Dendritic cell treated with granulocyte-macrophage colony-stimulating factor and Interleukin-4, amounts not matched to agents 40 ng/mL and 50 ng/mL, for 4 days (primary cell): ENCODE measurements at regions not wholly inside any gene's neighbourhood (a gene's known extent, or its start where the extent isn't known, plus 50 kb on each side); places are given as distances from the start of the nearest gene placed in this dataset.

Experiments
- H3K27ac Mint-ChIP-seq: one replicate; pipeline ENCODE4 v1.8.0; 2022; ENCODE audit warnings: mild to moderate bottlenecking, mixed read lengths
- H3K27me3 Mint-ChIP-seq: one replicate; pipeline ENCODE4 v1.8.0; 2022; ENCODE audit warnings: mild to moderate bottlenecking, mixed read lengths
- H3K36me3 Mint-ChIP-seq: one replicate; pipeline ENCODE4 v1.8.0; 2022; ENCODE audit warnings: low read depth, mixed read lengths
- H3K4me1 Mint-ChIP-seq: one replicate; pipeline ENCODE4 v1.8.0; 2022; ENCODE audit warnings: low read depth, mixed read lengths
- H3K4me3 Mint-ChIP-seq: one replicate; pipeline ENCODE4 v1.8.0; 2022; ENCODE audit warnings: mild to moderate bottlenecking, moderate library complexity, mixed read lengths
- H3K9me3 Mint-ChIP-seq: one replicate; pipeline ENCODE4 v1.8.0; 2022; ENCODE audit warnings: mixed read lengths
- intact Hi-C: fragments of 100-400 bp; cut with micrococcal nuclease; formaldehyde crosslinking; loops from one replicate; pipeline ENCODE4 v1.15.0; 2022

DNA sequence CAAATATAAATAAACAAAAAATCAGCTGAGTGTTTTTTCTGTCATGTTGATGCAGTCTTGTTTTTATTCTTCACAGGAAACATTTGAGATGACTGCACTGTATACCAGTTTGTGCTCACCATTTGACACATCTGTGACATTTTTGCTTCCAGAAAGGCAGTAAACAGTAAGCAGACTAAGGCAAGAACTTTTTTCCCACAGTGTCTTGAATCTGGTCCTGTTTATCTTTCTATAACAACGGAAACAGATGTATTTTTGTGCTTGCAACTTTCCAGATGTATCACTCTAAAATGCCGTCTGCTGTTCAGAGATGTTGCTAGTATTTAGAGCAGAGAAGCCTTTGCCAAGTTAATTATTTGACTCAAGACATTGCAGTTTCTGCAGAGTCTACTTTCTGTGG is 105.5 kb downstream of the ZC3H11B start:
- no peaks in the 10 kb centered on the region for H3K36me3 Mint-ChIP-seq
- H3K4me1 Mint-ChIP-seq = peaks cover 20% of the 10 kb centered on the region
- peaks cover 21% of the 10 kb centered on the region for H3K27me3 Mint-ChIP-seq
- no peak overlapping the region for H3K4me3 Mint-ChIP-seq
- intact Hi-C loops = no loop called here
- H3K9me3 Mint-ChIP-seq = peaks cover 7% of the 10 kb centered on the region
- no peak overlapping the region for H3K27ac Mint-ChIP-seq

DNA sequence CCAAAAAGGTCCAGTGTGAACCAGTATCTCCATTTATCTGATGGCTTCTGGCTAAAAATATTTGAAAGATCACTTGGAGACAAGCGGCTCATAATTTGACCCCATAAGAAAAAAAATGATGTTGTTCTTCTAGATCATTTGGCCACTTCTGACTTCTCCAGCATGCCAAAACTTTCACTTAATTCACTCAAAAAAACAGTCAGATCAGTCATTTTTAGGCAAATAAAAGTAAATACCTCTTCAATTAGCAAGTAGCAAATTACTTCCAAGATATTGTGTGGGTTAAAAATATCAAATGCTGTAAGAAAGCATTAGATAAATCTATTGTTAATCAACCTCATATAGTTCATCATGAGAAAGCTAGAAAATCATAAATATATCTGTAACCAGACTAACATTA is 106.0 kb downstream of the ZC3H11B start:
- Mint-ChIP-seq H3K27ac (no peak overlapping the region), H3K9me3 (peaks cover 7% of the 10 kb centered on the region), H3K27me3 (peaks cover 21% of the 10 kb centered on the region), H3K4me3 (no peak overlapping the region), H3K36me3 (no peaks in the 10 kb centered on the region), H3K4me1 (peaks cover 20% of the 10 kb centered on the region)
- intact Hi-C loops = no loop called here

DNA sequence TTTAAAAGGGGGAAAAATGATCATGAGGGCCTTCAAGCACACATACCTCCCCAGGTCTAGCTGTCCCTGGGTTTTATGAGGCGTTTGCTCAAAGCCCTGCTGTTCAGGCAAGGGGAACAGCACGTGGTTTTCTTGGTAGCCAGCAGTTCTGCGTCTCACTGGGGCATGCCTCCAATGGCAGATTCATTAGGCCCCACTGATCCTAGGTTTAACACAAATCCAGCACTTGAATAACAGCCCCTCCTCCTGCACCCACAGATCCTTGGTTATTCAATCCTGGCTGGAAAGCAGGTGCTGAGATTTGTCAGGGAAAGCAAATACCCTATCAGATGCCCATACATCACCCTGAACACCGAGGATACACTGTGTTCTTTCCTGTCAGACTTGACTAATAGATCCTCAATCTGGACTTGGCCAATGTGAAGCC is 106.4 kb downstream of the ZC3H11B start:
- H3K27me3 Mint-ChIP-seq = peaks cover 21% of the 10 kb centered on the region
- H3K4me3 Mint-ChIP-seq = no peak overlapping the region
- no peaks in the 10 kb centered on the region for H3K36me3 Mint-ChIP-seq
- intact Hi-C loops = no loop called here
- peaks cover 7% of the 10 kb centered on the region for H3K9me3 Mint-ChIP-seq
- no peak overlapping the region for H3K27ac Mint-ChIP-seq
- H3K4me1 Mint-ChIP-seq = peaks cover 20% of the 10 kb centered on the region

DNA sequence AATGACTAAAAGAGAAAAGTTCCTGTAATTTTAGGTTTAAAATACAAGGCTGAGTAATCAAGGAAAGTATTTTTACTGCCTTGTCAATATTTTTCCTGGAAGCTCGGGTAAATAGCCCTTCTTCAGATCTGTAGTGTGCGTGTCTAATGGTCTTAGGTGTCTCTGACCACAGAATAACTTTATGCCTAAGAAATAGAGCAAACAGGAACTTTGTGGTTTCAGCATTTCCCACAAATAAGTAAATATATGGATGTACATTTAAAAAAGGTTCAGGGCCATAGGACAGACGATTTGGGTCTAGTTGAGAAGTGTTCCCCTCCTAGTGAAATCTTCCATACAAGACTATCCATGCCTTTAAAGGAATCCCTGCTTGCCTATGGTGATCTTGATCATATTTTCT is 107.0 kb downstream of the ZC3H11B start:
- H3K27me3 Mint-ChIP-seq = peaks cover 21% of the 10 kb centered on the region
- peaks cover 20% of the 10 kb centered on the region for H3K4me1 Mint-ChIP-seq
- H3K27ac Mint-ChIP-seq = no peak overlapping the region
- H3K4me3 Mint-ChIP-seq = no peak overlapping the region
- H3K9me3 Mint-ChIP-seq = peaks cover 7% of the 10 kb centered on the region
- intact Hi-C loops = no loop called here
- no peaks in the 10 kb centered on the region for H3K36me3 Mint-ChIP-seq

DNA sequence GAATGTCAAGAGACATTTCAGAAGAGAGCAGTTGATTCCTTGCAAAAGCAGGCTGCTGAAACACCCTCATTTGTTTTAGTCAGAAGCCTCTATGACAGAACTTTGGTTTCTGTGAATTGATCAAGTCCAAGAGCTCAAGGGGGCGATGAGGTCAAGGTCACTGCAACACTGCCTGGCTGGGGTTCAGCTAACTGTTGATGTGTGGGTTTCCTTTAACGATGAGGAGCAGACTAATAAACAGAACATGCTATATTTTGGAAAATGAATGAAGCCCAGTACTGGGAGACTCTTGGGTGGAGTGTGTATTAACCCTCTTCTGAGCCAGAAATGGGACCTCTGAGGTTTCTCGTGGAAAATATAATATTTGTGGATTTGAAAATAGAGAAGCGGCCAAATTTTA is 109.3 kb downstream of the ZC3H11B start:
- intact Hi-C loops = no loop called here
- no peak overlapping the region for H3K27ac Mint-ChIP-seq
- peaks cover 7% of the 10 kb centered on the region for H3K9me3 Mint-ChIP-seq
- no peaks in the 10 kb centered on the region for H3K36me3 Mint-ChIP-seq
- peaks cover 27% of the 10 kb centered on the region for H3K4me1 Mint-ChIP-seq
- no peak overlapping the region for H3K4me3 Mint-ChIP-seq
- peaks cover 19% of the 10 kb centered on the region for H3K27me3 Mint-ChIP-seq

DNA sequence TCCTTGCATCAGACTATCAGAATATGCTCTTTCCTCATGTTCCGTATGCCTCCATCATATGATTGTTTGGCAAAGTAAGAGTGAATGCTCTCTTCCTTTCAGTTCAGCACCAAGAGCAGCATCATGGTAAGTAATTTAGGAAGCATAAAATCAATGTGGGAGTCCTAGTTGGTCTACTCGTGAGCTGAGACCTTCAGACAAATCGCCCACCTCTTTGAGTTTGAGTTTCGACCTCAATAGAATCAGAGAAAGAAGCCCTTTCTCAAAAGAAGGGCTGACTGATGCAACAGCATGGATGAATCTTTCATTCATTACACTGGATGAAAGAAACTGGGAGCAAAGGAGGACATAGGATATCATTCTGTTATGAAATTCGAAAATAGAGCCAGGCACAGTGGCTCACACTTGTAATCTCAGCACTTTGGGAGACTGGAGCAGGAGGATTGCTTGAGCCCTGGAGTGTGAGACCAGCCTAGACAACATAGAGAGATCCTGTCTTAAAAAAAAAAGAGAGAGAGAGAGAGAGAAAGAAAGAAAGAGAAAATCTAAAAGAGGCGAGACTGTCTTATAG is 112.5 kb downstream of the ZC3H11B start:
- H3K4me1 Mint-ChIP-seq = peaks cover 14% of the 10 kb centered on the region
- intact Hi-C loops = no loop called here
- H3K27ac Mint-ChIP-seq = no peak overlapping the region
- H3K9me3 Mint-ChIP-seq = peaks cover 7% of the 10 kb centered on the region
- no peaks in the 10 kb centered on the region for H3K36me3 Mint-ChIP-seq
- H3K27me3 Mint-ChIP-seq = peaks cover 10% of the 10 kb centered on the region
- H3K4me3 Mint-ChIP-seq = no peak overlapping the region

DNA sequence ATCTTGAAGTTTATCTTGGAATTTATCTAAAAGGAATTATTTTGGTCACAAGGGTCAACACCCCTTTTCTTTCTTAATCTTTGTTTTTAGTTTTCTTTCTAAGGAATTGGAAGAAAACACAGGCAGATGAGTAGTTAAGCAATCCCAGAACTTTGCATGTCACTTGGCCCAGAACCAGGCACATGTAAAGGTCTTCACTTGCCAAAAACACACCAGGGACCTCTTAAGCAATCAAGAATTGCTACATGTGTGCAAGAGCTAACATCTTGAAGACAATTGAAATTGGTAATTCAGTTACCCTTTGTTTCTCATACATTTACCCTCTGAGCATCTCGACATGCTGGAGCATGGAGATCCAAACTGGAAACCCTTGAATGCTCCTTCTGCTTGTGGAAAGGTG is 114.2 kb downstream of the ZC3H11B start:
- peaks cover 7% of the 10 kb centered on the region for H3K9me3 Mint-ChIP-seq
- no peaks in the 10 kb centered on the region for H3K36me3 Mint-ChIP-seq
- peaks cover 10% of the 10 kb centered on the region for H3K27me3 Mint-ChIP-seq
- intact Hi-C loops = no loop called here
- no peak overlapping the region for H3K27ac Mint-ChIP-seq
- peaks cover 7% of the 10 kb centered on the region for H3K4me1 Mint-ChIP-seq
- no peak overlapping the region for H3K4me3 Mint-ChIP-seq

DNA sequence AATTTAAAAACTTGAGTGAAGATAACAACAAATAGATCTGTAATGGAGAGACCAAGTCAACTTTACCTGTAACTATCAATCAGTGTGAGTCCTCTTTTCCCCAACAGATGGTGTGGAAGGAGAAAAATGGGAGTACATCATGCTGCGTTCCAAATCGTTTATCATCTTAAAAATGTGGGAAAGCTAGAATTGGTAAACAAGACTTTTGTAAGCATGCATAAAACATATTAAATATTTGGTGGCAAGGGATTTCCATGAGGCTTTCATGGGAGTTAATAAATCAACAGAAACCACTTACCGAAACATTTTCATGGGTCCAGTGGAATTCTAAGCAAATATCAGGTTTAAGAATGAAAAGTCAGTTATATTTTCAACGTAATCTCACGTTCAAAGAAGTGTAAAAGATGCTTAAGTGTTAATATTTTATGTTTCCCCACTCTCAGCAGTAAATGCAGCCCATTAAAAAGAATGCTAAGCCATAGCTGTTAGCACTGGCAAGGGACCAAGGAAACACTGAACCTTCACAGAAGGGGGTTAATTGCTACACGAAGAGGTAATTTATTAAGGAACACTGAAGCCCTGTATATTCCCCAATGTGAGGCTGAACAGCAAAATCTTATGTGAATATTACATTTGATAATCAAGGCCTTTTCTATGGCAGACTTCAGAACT is 117.0 kb downstream of the ZC3H11B start:
- Mint-ChIP-seq H3K9me3 (no peaks in the 10 kb centered on the region), H3K4me3 (no peak overlapping the region), H3K27ac (no peak overlapping the region), H3K36me3 (no peaks in the 10 kb centered on the region), H3K4me1 (peaks cover 7% of the 10 kb centered on the region), H3K27me3 (no peaks in the 10 kb centered on the region)
- intact Hi-C loops = no loop called here

DNA sequence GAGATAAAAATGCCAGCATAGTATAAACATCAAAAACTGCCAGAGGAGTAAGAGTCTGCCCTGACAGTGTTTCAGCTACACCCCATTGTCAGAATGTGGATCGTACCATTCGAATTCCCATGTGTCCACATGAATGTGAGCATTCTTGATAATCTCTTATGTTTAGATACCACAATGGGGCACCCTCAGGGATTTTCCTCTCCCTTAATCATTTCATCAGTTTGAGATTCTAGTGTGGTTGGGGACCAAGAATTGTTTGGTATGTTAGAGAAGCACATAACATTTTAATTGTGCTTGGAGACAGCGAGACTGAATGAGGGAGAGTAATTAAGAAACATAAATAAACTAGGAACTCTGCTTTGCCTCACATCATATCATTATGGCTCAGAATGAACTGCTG is 120.2 kb downstream of the ZC3H11B start:
- no peaks in the 10 kb centered on the region for H3K9me3 Mint-ChIP-seq
- H3K36me3 Mint-ChIP-seq = no peaks in the 10 kb centered on the region
- intact Hi-C loops = no loop called here
- no peak overlapping the region for H3K27ac Mint-ChIP-seq
- peaks cover 8% of the 10 kb centered on the region for H3K4me1 Mint-ChIP-seq
- no peak overlapping the region for H3K4me3 Mint-ChIP-seq
- H3K27me3 Mint-ChIP-seq = no peaks in the 10 kb centered on the region

DNA sequence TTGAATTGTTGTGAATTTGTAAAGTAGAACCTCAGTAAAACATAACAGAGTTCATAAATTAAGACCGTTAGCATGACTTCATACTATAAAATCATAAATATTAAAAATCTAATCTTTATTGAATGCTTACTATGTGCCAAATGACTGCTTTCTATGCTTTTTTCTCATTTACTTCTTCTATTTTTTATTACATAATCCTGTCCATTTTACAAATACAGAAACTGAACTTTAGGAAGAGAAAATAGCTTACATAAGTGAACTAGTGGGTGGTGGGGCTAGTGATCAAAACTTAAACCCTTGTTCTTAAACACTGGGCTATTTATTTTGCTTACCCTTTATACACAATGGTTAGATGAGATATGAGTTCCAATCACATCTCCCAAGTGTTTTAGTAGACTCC is 122.3 kb downstream of the ZC3H11B start:
- peaks cover 17% of the 10 kb centered on the region for H3K4me1 Mint-ChIP-seq
- H3K9me3 Mint-ChIP-seq = peaks cover 12% of the 10 kb centered on the region
- H3K27me3 Mint-ChIP-seq = peaks cover 6% of the 10 kb centered on the region
- H3K27ac Mint-ChIP-seq = no peak overlapping the region
- intact Hi-C loops = no loop called here
- no peak overlapping the region for H3K4me3 Mint-ChIP-seq
- peaks cover 5% of the 10 kb centered on the region for H3K36me3 Mint-ChIP-seq

DNA sequence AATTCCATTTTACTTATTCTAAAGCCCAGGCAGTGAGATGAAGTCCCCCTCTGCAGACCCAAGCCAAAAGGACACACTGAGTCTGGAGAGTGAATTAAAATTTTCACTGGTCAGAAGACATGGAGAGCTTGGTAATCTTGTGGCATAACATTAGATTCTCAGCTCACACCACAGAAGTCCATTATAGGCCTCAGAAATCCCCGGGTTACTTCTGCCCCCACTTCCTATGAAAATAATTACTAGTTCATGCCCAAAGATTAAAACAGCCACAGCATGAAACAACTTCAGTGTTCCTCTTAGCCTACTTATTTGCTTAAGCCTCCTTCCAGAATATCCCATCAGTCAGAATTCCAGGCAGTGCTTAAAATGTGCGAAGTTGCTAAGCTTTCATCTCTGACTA is 123.3 kb downstream of the ZC3H11B start:
- peaks cover 12% of the 10 kb centered on the region for H3K9me3 Mint-ChIP-seq

DNA sequence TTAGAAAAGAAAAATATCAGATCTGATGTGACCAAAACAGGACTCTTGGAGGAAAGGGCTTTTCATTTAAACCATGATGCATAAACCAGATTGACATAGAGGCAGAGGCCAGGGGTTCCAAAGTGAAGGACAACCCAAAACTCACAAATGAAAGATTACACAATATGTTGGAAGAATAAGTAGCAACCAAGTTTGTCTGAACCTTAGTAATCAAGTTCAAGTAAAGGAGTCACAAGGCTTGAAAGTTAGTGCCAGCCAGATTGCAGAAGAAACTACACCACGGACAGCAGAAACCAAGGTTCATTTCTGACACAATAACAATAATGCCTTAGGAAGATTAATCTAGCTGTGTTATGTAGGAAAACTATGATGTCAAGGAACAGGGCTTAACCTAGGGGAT is 124.6 kb downstream of the ZC3H11B start:
- H3K27me3 Mint-ChIP-seq = peaks cover 16% of the 10 kb centered on the region
- peaks cover 12% of the 10 kb centered on the region for H3K9me3 Mint-ChIP-seq
- intact Hi-C loops = no loop called here
- no peak overlapping the region for H3K27ac Mint-ChIP-seq
- H3K4me3 Mint-ChIP-seq = no peak overlapping the region
- H3K36me3 Mint-ChIP-seq = peaks cover 5% of the 10 kb centered on the region
- peaks cover 17% of the 10 kb centered on the region for H3K4me1 Mint-ChIP-seq

More for the DNA sequence above, 123.3 kb downstream of the ZC3H11B start:
- H3K27me3 Mint-ChIP-seq = peaks cover 9% of the 10 kb centered on the region
- H3K4me1 Mint-ChIP-seq = peaks cover 17% of the 10 kb centered on the region
- peak overlapping the region; percentile 55 for H3K27ac Mint-ChIP-seq
- intact Hi-C loops = no loop called here
- peaks cover 5% of the 10 kb centered on the region for H3K36me3 Mint-ChIP-seq
- H3K4me3 Mint-ChIP-seq = no peak overlapping the region

DNA sequence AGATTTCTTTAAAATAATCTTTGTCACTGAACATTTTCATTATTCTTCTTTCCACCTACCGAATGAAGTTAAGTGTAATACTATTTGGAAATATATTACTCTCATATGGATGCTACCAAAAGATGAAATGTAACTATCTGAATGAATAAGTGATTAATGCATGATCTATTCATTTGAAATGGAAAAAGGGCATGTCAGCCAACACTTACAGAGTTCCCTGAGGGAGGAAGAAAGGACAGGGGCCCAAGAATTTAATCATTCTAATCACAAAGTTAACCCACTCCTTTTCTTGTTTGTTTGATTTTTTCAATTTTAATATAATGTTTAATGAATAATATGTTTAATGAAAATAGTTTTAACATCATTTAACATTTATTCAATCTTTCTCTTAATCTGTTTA is 129.4 kb downstream of the ZC3H11B start:
- intact Hi-C loops = no loop called here
- Mint-ChIP-seq H3K9me3 (peaks cover 12% of the 10 kb centered on the region), H3K4me3 (no peak overlapping the region), H3K27me3 (peaks cover 25% of the 10 kb centered on the region), H3K27ac (no peak overlapping the region), H3K4me1 (peaks cover 8% of the 10 kb centered on the region), H3K36me3 (peaks cover 5% of the 10 kb centered on the region)

DNA sequence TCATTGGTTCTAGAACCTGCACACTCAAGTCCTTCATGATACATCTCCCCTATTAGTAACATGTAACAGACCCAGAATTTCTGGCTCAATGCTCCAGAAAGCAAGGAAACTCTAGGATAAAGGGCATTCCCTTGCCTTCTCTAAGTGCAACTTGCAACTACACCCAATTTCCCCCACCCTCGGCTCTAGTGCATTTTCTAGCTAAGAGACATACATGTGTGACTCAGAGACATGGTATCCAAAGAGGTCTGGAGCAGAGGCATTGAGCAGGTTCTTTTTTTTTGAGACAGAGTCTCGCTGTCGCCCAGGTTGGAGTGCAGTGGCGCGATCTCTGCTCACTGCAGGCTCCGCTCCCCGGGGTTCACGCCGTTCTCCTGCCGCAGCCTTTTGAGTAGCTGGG is 132.9 kb downstream of the ZC3H11B start:
- Mint-ChIP-seq H3K27me3 (peaks cover 27% of the 10 kb centered on the region), H3K36me3 (no peaks in the 10 kb centered on the region), H3K4me1 (no peaks in the 10 kb centered on the region), H3K4me3 (no peak overlapping the region), H3K27ac (no peak overlapping the region), H3K9me3 (no peaks in the 10 kb centered on the region)
- intact Hi-C loops = no loop called here

DNA sequence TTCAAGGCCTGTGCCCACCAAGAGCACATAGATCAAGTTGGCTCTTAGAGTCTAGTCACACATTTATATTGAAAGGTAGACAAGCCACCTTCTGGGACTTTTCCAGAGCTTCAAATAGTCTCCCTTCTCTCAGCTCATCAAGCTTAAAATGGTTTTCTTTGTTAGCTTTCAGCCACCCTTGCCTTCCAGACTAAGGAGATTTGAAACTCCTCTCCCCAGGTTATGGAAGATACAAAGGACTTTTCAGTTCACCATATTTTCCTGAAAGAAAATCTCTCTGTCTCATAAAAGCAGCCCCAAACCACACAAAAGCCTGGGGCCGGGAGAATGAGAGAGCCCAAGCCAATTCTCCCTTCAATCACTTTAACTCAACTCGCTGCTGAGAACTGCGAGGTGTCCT is 134.1 kb downstream of the ZC3H11B start:
- no peaks in the 10 kb centered on the region for H3K36me3 Mint-ChIP-seq
- intact Hi-C loops = no loop called here
- H3K4me3 Mint-ChIP-seq = no peak overlapping the region
- peaks cover 25% of the 10 kb centered on the region for H3K27me3 Mint-ChIP-seq
- no peaks in the 10 kb centered on the region for H3K9me3 Mint-ChIP-seq
- no peaks in the 10 kb centered on the region for H3K4me1 Mint-ChIP-seq
- H3K27ac Mint-ChIP-seq = no peak overlapping the region
